HG03097 (cell line): ENCODE measurements at regions not wholly inside any gene's neighbourhood (a gene's known extent, or its start where the extent isn't known, plus 50 kb on each side); places are given as distances from the start of the nearest gene placed in this dataset.
"Not testable (repeated sequence)": the region's sequence is repeated elsewhere in the genome, so short reads cannot be mapped to it uniquely, and the experiment has no call there.

Experiments used
- ATAC-seq: cut with Tn5 transposase; IDR thresholded peaks from one replicate; pipeline ENCODE4 v1.9.1; 2021; ENCODE audit not compliant: unreplicated experiment, low FRiP score

GRCh38 chr1:242662886-242663285 lies 138.4 kb upstream of the PLD5 start:
- ATAC-seq = no peak

- not testable (repeated sequence) for ATAC-seq
Observed at GRCh38 chr1:242653772-242654171, 129.3 kb upstream of the PLD5 start.

- no peak for ATAC-seq
Observed at GRCh38 chr1:242651817-242652216, 127.3 kb upstream of the PLD5 start.

GRCh38 chr1:242641461-242641860 lies 117.0 kb upstream of the PLD5 start:
- ATAC-seq = no peak

- ATAC-seq = no peak
Observed at GRCh38 chr1:242639104-242639503, 114.6 kb upstream of the PLD5 start.

GRCh38 chr1:242634732-242635131 lies 110.2 kb upstream of the PLD5 start:
- ATAC-seq = no peak

GRCh38 chr1:242629396-242629795 lies 104.9 kb upstream of the PLD5 start:
- no peak for ATAC-seq

- ATAC-seq = no peak
Observed at GRCh38 chr1:242623756-242624155, 99.3 kb upstream of the PLD5 start.

- ATAC-seq = no peak
Observed at GRCh38 chr1:242623119-242623518, 98.6 kb upstream of the PLD5 start.

- no peak for ATAC-seq
Observed at GRCh38 chr1:242613266-242613815, 88.8 kb upstream of the PLD5 start.

- ATAC-seq = no peak
Observed at GRCh38 chr1:242610209-242610608, 85.7 kb upstream of the PLD5 start.

- ATAC-seq = no peak
Observed at GRCh38 chr1:242605521-242605920, 81.0 kb upstream of the PLD5 start.

- no peak for ATAC-seq
Observed at GRCh38 chr1:242602001-242602400, 77.5 kb upstream of the PLD5 start.

GRCh38 chr1:242593756-242594155 lies 69.3 kb upstream of the PLD5 start:
- ATAC-seq = not testable (repeated sequence)

GRCh38 chr1:242586360-242586680 lies 61.8 kb upstream of the PLD5 start:
- ATAC-seq = no peak

GRCh38 chr1:242585616-242586359 lies 61.3 kb upstream of the PLD5 start:
- no peak for ATAC-seq

GRCh38 chr1:242582669-242583068 lies 58.2 kb upstream of the PLD5 start:
- ATAC-seq = no peak

GRCh38 chr1:242579528-242580235 lies 55.2 kb upstream of the PLD5 start:
- ATAC-seq = no peak
